Gastroesophageal sphincter (tissue), 4 donors: ENCODE measurements at regions not wholly inside any gene's neighbourhood (a gene's known extent, or its start where the extent isn't known, plus 50 kb on each side); places are given as distances from the start of the nearest gene placed in this dataset.
"Not testable (repeated sequence)": the region's sequence is repeated elsewhere in the genome, so short reads cannot be mapped to it uniquely, and the experiment has no call there.

Experiments used
- ATAC-seq: fragments of 150-250 bp; one replicate; pipeline ENCODE4 v1.9.1; 2016; ENCODE audit warnings: mild to moderate bottlenecking, moderate library complexity
- H3K27ac ChIP-seq, 4 donors: fragments of 200-600 bp; sonication (generic) in 3 of 4; 1 replicate in 3 of 4; 2 replicates in 1 of 4; pipeline ENCODE4 v1.5.1; 2016 to 2019
- H3K27me3 ChIP-seq: fragments of 200-600 bp; sonication (generic); one replicate; pipeline ENCODE4 v1.5.1; 2019
- H3K36me3 ChIP-seq, 2 donors: fragments of 200-600 bp; sonication (generic); one replicate each; pipeline ENCODE4 v1.5.1; 2019; ENCODE audit warnings: control low read depth in 1 of 2
- H3K4me1 ChIP-seq, 3 donors: fragments of 200-600 bp; sonication (generic); 1 replicate in 2 of 3; 2 replicates in 1 of 3; pipeline ENCODE4 v1.5.1; 2016 to 2019; ENCODE audit warnings: control low read depth in 2 of 3
- H3K4me3 ChIP-seq, 2 donors: fragments of 200-600 bp; sonication (generic); one replicate each; pipeline ENCODE4 v1.5.1; 2019; ENCODE audit warnings: mild to moderate bottlenecking in 1 of 2, moderate library complexity in 1 of 2
- H3K9me3 ChIP-seq, 3 donors: fragments of 200-600 bp; sonication (generic); one replicate each; pipeline ENCODE4 v1.5.1; 2017 to 2019; ENCODE audit warnings: control low read depth in 2 of 3
- EP300 ChIP-seq: sonication (generic); formaldehyde crosslinking; IDR thresholded peaks from one replicate; pipeline ENCODE4 v1.6.1; 2017; ENCODE audit warnings: antibody characterized with exemption, mild to moderate bottlenecking
- POLR2A ChIP-seq, 2 donors: fragments of 450-650 bp; IDR thresholded peaks; one replicate each; pipeline ENCODE4 v1.6.1; 2017; ENCODE audit warnings: antibody characterized with exemption in 2 of 2, mild to moderate bottlenecking in 2 of 2, moderate library complexity in 1 of 2
- POLR2AphosphoS5 ChIP-seq: sonication (generic); formaldehyde crosslinking; IDR thresholded peaks from one replicate; pipeline ENCODE4 v1.6.1; 2017; ENCODE audit warnings: antibody characterized with exemption
- WGBS, 2 donors: methylation state at CpG; one replicate each; pipeline ENCODE4 v1.1.5; 2018; ENCODE audit warnings: low coverage in 1 of 2; 5-methylcytosine and 5-hydroxymethylcytosine counted together
- TF ChIP-seq, protein P1 (sequence below), 4 experiments: fragments of 200-600 bp in 2 of 4; fragments of 450-650 bp in 2 of 4; sonication (generic) in 1 of 4; IDR thresholded peaks; one replicate each; pipeline ENCODE4 v1.5.1; 2017 to 2019; ENCODE audit warnings: antibody characterized with exemption in 4 of 4, mild to moderate bottlenecking in 2 of 4, moderate library complexity in 2 of 4

DNA sequence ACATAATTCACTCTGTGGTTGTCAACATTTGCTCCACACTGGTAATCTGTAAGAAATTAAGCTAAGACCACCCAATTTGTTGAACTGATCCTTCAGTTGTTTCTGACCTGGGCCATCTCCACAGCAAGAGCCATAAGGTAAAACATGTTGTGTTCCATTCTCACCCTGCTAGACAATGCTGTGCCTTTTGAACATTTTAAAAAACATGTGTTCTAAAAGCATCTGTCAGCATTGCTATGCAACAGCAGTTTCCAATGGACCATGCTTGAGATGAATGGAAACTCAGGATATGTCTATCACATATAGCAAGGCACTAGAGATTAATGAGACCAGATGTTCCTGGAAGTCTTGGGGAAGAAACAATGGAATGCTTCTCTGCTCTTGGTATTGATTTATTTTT is 455.1 kb upstream of the RGMB start:
- no peak overlapping the region for H3K4me3 ChIP-seq
- no peak overlapping the region for H3K27ac ChIP-seq
- H3K9me3 ChIP-seq, result no peaks in the 10 kb centered on the region
- H3K36me3 ChIP-seq, result no peaks in the 10 kb centered on the region
- H3K27me3 ChIP-seq, result no peaks in the 10 kb centered on the region
- TF ChIP-seq EP300 (no peak), POLR2AphosphoS5 (no peak), POLR2A (IDR thresholded peaks at IDR 0.05) (no peak)
- TF ChIP-seq, protein P1, sequence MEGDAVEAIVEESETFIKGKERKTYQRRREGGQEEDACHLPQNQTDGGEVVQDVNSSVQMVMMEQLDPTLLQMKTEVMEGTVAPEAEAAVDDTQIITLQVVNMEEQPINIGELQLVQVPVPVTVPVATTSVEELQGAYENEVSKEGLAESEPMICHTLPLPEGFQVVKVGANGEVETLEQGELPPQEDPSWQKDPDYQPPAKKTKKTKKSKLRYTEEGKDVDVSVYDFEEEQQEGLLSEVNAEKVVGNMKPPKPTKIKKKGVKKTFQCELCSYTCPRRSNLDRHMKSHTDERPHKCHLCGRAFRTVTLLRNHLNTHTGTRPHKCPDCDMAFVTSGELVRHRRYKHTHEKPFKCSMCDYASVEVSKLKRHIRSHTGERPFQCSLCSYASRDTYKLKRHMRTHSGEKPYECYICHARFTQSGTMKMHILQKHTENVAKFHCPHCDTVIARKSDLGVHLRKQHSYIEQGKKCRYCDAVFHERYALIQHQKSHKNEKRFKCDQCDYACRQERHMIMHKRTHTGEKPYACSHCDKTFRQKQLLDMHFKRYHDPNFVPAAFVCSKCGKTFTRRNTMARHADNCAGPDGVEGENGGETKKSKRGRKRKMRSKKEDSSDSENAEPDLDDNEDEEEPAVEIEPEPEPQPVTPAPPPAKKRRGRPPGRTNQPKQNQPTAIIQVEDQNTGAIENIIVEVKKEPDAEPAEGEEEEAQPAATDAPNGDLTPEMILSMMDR (IDR thresholded peaks at IDR 0.05), result no peak
- peaks cover 0 to 14% (median 0%) of the 10 kb centered on the region in 3 donors for H3K4me1 ChIP-seq
- ATAC-seq, result no peak

DNA sequence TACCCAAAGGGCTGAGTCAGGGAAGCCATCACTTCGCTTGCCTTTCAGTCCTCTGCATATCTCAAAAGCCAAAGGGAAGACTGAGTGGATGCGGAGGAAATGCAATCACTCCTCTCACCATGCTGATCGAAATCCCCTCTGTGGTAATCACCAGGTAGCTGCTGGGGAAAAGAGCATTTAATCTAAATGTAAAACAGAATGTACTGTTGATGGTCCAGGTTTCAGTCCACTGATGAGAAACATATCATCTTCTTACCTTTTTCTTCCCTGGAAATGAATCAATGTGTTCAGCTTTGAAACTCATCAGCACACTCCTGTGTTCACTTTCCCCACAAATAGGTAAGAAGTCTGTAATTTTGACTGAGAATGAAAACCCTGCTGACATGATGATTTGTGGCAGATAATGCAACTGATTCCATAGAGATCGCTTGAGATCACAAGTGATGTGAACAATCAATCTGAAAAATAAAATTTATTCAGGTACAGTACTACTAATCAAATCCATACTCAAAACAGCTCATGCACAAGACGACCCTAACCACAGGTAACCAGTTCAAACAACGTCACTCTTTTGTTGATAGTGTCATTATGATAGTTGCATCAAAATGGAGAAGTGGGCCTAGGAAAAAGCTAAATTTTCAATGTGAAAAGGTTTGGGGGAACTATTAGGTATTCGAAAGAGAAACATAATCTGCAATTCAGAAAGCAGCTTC is 454.0 kb upstream of the RGMB start:
- ATAC-seq, result no peak
- peaks cover 0 to 5% (median 0%) of the 10 kb centered on the region in 3 donors for H3K4me1 ChIP-seq
- WGBS, 2 donors, result 93 to 98% methylated on average over 4 to 6 of the region's 7 CpGs

GRCh38 chr5:98320343-98320742 is 453.1 kb upstream of the RGMB start:
- no peak overlapping the region for H3K4me3 ChIP-seq
- no peak overlapping the region for H3K27ac ChIP-seq
- no peaks in the 10 kb centered on the region for H3K9me3 ChIP-seq
- 38 to 74% methylated on average over 1 to 2 of the region's 2 CpGs for WGBS, 2 donors
- no peaks in the 10 kb centered on the region for H3K4me1 ChIP-seq
- TF ChIP-seq EP300, result no peak
- TF ChIP-seq, protein P1 (IDR thresholded peaks at IDR 0.05), result no peak
- TF ChIP-seq POLR2A (IDR thresholded peaks at IDR 0.05), result no peak
- no peak for TF ChIP-seq POLR2AphosphoS5
- no peak for ATAC-seq
- H3K27me3 ChIP-seq, result no peaks in the 10 kb centered on the region
- no peaks in the 10 kb centered on the region for H3K36me3 ChIP-seq

More for the DNA sequence above, 454.0 kb upstream of the RGMB start:
- no peaks in the 10 kb centered on the region for H3K36me3 ChIP-seq
- H3K9me3 ChIP-seq, result no peaks in the 10 kb centered on the region
- no peaks in the 10 kb centered on the region for H3K27me3 ChIP-seq
- no peak overlapping the region for H3K27ac ChIP-seq
- no peak for TF ChIP-seq POLR2AphosphoS5
- TF ChIP-seq, protein P1 (IDR thresholded peaks at IDR 0.05), result no peak
- H3K4me3 ChIP-seq, result no peak overlapping the region

DNA sequence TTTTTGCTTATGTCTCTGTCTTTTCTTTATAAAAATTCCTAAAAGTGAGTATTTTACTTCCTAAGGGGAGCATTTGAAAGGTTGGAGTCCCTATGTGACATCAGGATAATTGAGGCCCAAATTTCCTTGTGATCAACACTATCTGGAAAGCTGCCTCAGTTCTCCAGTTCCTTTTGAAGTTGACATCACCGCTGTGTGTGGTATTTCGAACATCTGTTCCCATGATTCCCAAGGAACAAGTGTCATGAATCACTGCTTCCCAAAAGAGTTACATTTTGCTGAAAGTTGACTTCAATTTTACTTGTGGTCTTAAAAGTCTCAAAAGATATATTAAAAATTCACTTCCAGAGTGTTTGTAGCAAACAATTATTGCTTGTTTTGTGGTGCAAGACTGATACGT is 452.1 kb upstream of the RGMB start:
- no peak for ATAC-seq
- 82% methylated on average over 1 to 2 of the region's 3 CpGs for WGBS, 2 donors
- Histone ChIP-seq H3K4me1 (no peaks in the 10 kb centered on the region), H3K4me3 (no peak overlapping the region), H3K36me3 (no peaks in the 10 kb centered on the region), H3K27me3 (no peaks in the 10 kb centered on the region), H3K27ac (no peak overlapping the region), H3K9me3 (no peaks in the 10 kb centered on the region)
- TF ChIP-seq POLR2AphosphoS5, result no peak
- TF ChIP-seq EP300, result no peak
- no peak for TF ChIP-seq POLR2A (IDR thresholded peaks at IDR 0.05)
- TF ChIP-seq, protein P1 (IDR thresholded peaks at IDR 0.05), result no peak

DNA sequence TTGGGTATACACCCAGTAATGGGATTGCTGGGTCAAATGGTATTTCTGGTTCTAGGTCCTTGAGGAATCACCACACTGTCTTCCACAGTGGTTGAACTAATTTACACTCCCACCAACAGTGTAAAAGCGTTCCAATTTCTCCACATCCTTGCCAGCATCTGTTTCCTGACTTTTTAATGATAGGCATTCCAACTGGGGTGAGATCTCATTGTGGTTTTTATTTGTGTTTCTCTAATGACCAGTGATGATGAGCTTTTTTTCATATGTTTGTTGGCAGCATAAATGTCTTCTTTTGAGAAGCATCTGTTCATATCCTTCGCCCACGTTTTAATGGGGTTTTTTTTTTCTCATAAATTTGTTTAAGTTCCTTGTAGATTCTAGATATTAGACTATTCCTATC is 448.3 kb upstream of the RGMB start:
- H3K36me3 ChIP-seq, H3K4me1 ChIP-seq, ATAC-seq, H3K27me3 ChIP-seq, H3K9me3 ChIP-seq, H3K27ac ChIP-seq, H3K4me3 ChIP-seq: not testable (repeated sequence)
- WGBS, 2 donors, result 50 to 67% methylated on average over 3 of the region's 3 CpGs
